Right ventricle myocardium inferior (tissue), 1 donor: ENCODE measurements at regions not wholly inside any gene's neighbourhood (a gene's known extent, or its start where the extent isn't known, plus 50 kb on each side); places are given as distances from the start of the nearest gene placed in this dataset.
"Not testable (repeated sequence)": the region's sequence is repeated elsewhere in the genome, so short reads cannot be mapped to it uniquely, and the experiment has no call there.

Source experiments
- ATAC-seq: fragments of 200-7000 bp; cut with Tn5 transposase; one replicate; pipeline ENCODE4 v1.9.1; 2020; ENCODE audit warnings: mild to moderate bottlenecking, moderate library complexity
- DNase-seq: peaks from one replicate; pipeline ENCODE4 v3.0.0; 2021; ENCODE audit errors: missing footprints
- intact Hi-C: fragments of 100-400 bp; cut with DNase I; formaldehyde crosslinking; loops from one replicate; pipeline ENCODE4 v1.11.0; 2022
- donor health status: DM: no; HTN: yes; CAD: no; lungs with severe emphysema.

DNA sequence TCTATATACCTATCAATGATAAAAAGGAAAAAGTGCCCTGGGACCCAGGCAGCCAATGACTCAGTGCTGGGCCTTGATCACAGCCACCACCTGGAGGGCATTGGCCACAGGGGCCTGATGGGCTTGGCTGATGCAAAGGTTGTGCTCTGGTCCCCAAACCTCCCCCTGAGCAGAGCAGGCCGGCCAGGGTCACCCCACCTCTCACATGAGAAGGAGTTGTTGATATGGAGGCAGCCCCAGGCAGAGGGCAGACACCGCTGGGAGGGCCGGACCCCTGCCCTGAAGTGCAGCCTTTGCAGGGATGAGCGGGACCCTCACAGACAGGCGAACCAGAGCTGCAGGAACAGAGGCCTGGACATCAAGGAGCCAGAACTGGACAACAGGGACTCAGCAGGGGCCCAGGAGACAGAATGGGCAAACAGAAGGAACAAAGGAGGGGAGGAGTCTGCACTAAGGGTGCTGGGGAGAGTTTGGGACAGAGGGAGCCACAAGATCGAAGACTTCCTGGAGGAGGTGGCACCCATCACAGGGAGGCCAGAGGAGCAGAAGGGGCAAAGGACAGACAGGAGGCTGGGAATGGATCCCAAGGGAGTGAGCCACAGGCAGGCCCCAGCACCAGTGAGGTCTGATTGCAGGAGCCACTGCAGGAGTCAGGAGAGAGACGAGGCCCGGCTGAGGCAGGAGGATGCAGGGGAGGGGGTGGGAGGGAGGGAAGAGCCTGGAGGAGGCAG lies 105.0 kb downstream of the TNFAIP2 start:
- intact Hi-C loops = no loop called here
- ATAC-seq (no peak), DNase-seq (no peak)

GRCh38 chr14:103228866-103229265 lies 105.2 kb upstream of the EIF5 start:
- DNase-seq (no peak), ATAC-seq (no peak)
- intact Hi-C loops = no loop called here

- intact Hi-C loops = no loop called here
- ATAC-seq (no peak), DNase-seq (no peak)
Measured at GRCh38 chr14:103230021-103230420, 104.0 kb upstream of the EIF5 start.

GRCh38 chr14:103230658-103231334 lies 103.2 kb upstream of the EIF5 start:
- ATAC-seq (no peak), DNase-seq (no peak)
- intact Hi-C loops = no loop called here

- intact Hi-C loops = no loop called here
- no peak for ATAC-seq
- DNase-seq = no peak
Measured at GRCh38 chr14:103231376-103232019, 102.5 kb upstream of the EIF5 start.

- DNase-seq = no peak
- ATAC-seq = no peak
- intact Hi-C loops = no loop called here
Measured at GRCh38 chr14:103232031-103232808, 101.8 kb upstream of the EIF5 start.

DNA sequence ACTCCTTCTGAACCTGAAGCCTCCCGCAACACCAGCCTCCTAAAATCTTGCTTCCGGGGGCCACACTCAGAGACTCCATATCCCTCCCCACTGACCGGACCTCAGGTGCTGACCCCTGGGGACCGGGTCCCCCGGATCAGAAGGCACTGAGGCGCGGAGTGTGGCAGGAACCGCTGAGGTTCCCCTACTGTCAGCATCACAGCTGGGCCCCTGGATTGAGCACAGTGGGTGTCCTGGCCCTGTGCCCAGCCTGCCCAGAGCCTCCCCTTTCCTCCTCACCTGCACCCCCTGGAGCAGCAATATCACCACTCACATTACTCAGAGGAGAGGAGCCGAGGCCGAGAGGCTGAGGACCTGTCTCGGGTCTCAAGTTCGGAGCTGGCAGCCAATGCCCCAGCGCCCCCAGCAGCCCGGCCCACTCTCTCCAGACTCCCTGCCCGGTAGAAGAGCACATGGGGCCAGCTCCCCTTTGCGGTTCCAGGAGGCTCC lies 101.2 kb upstream of the EIF5 start:
- ATAC-seq (no peak), DNase-seq (no peak)
- intact Hi-C loops = no loop called here

DNA sequence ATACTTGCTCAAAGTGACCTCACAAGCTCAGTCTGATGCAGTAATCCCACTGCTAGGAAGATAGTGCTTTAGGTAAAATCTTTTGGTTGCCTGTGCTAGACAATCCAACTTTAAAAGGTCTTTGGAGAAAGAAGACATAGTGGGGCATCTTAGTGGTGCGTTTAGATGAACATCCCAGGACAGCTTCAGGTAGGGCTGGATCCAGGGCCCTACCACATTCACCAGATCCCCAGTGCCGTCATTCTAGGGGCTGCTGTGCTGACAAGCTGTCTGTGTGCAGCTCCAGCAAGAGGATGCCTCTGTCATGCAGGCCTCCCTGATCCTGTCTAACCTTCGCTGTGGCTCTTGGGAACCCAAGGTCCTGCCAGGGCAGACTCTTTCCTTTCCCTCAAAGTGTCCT lies 100.7 kb upstream of the EIF5 start:
- ATAC-seq (no peak), DNase-seq (no peak)
- intact Hi-C loops = no loop called here

DNA sequence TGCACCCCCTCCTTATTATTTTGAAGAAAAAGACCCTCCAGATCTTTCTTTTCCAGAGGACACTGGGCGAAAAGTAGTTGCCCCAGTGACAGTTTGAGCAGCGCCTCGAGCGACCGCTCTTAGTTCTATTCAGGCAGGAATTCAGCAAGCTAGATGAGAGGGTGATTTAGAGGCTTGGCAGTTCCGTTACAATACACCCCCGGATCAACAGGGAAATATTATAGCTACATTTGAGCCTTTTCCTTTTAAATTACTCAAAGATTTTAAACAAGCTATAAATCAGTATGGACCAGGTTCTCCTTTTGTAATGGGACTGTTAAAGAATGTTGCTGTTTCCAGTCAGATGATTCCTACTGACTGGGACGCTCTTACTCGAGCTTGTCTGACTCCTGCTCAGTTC lies 99.2 kb upstream of the EIF5 start:
- DNase-seq, intact Hi-C loops, ATAC-seq: not testable (repeated sequence)

DNA sequence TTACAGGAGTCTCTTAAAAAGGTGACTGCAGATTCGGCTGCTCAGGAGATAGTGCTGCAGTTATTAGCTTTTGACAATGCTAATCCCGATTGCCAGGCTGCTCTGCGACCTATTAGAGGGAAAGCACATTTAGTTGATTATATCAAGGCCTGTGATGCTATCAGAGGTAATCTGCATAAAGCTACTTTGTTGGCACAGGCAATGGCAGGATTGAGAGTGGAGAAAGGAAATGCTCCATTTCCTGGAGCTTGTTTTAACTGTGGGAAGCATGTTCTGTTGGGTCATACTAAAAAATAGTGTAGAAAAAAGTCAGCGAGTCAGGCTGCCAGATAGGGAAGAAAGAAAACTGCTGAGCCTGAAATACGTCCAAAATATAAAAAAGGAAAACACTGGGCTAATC lies 98.5 kb upstream of the EIF5 start:
- DNase-seq, intact Hi-C loops, ATAC-seq: not testable (repeated sequence)

- intact Hi-C loops = no loop called here
- DNase-seq (no peak), ATAC-seq (no peak)
Measured at GRCh38 chr14:103239751-103240150, 94.3 kb upstream of the EIF5 start.

- intact Hi-C loops = no loop called here
- ATAC-seq = no peak
Measured at GRCh38 chr14:103241531-103241930, 92.5 kb upstream of the EIF5 start.

GRCh38 chr14:103243764-103244737 lies 90.0 kb upstream of the EIF5 start:
- ATAC-seq (no peak), DNase-seq (no peak)
- intact Hi-C loops = no loop called here

More at GRCh38 chr14:103241531-103241930, 92.5 kb upstream of the EIF5 start:
- no peak for DNase-seq

- DNase-seq, ATAC-seq, intact Hi-C loops: not testable (repeated sequence)
Measured at GRCh38 chr14:103245624-103246031, 88.4 kb upstream of the EIF5 start.

GRCh38 chr14:103246070-103246469 lies 88.0 kb upstream of the EIF5 start:
- ATAC-seq = no peak
- intact Hi-C loops = no loop called here

DNA sequence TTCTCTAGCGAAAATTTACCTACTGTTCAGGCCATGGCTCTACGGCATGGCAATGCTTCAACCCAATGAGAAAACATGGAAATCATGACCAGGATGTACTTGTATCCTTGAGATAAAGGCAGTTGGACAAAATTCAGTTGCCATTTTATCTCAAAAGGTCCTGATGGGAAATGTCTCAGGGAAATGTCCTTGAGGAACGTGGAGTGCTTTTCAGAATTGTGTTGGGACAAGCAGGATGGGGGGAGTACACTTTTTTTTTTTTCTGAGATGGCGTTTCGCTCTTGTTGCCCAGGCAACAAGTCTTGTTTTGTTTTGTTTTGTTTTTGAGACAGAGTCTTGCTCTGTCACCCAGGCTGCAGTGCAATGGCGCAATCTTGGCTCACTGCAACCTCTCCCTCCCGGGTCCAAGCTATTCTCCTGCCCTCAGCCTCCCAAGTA lies 86.8 kb upstream of the EIF5 start:
- ATAC-seq = no peak
- DNase-seq = no peak
- intact Hi-C loops = no loop called here

More at GRCh38 chr14:103246070-103246469, 88.0 kb upstream of the EIF5 start:
- DNase-seq = no peak

DNA sequence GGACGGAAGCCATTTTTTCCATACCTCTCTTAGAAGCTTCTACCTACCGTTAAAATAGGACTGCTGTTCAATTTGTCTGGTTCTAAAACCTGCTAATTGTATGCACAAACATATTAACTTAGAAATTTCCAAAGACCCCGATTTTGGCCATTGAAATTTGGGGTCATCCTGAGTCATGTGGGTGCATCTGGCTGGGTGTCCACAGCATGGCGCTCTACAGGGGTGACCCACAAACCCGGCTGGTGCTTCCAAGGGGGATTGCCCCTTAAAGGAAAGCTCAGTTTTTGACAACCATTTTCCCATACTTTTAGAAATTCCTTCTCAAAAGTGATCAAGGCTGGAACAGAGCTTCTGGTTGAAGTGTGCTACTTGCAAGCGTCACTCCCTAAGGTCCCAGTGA lies 83.9 kb upstream of the EIF5 start:
- ATAC-seq (no peak), DNase-seq (no peak)
- intact Hi-C loops = no loop called here

GRCh38 chr14:103250874-103251273 lies 83.2 kb upstream of the EIF5 start:
- intact Hi-C loops = no loop called here
- DNase-seq = no peak
- no peak for ATAC-seq
